Ammon's horn (tissue), 1 donor: ENCODE measurements at regions not wholly inside any gene's neighbourhood (a gene's known extent, or its start where the extent isn't known, plus 50 kb on each side); places are given as distances from the start of the nearest gene placed in this dataset.
"Not testable (repeated sequence)": the region's sequence is repeated elsewhere in the genome, so short reads cannot be mapped to it uniquely, and the experiment has no call there.

Source experiments
- DNase-seq: peaks from one replicate; pipeline ENCODE4 v3.0.0-alpha.2; 2016; ENCODE audit warnings: low spot score

- DNase-seq = peak; percentile 47
Measured at GRCh38 chr19:28737021-28737895, 475.7 kb downstream of the UQCRFS1 start.

GRCh38 chr19:28736528-28736927, 476.4 kb downstream of the UQCRFS1 start:
- no peak for DNase-seq

GRCh38 chr19:28731577-28731976, 481.4 kb downstream of the UQCRFS1 start:
- DNase-seq = no peak

GRCh38 chr19:28730791-28731512, 482.0 kb downstream of the UQCRFS1 start:
- no peak for DNase-seq

- DNase-seq = no peak
Measured at GRCh38 chr19:28727480-28728159, 485.3 kb downstream of the UQCRFS1 start.

- no peak for DNase-seq
Measured at GRCh38 chr19:28726533-28727479, 486.1 kb downstream of the UQCRFS1 start.

- no peak for DNase-seq
Measured at GRCh38 chr19:28718909-28719308, 494.0 kb downstream of the UQCRFS1 start.

- DNase-seq = no peak
Measured at GRCh38 chr19:28715157-28715556, 497.8 kb downstream of the UQCRFS1 start.

- DNase-seq = no peak
Measured at GRCh38 chr19:28711411-28711810, 501.5 kb downstream of the UQCRFS1 start.

GRCh38 chr19:28710278-28710677, 502.7 kb downstream of the UQCRFS1 start:
- DNase-seq = peak; percentile 86

- no peak for DNase-seq
Measured at GRCh38 chr19:28706693-28707092, 506.3 kb downstream of the UQCRFS1 start.

- no peak for DNase-seq
Measured at GRCh38 chr19:28705008-28705407, 507.9 kb downstream of the UQCRFS1 start.

- DNase-seq = no peak
Measured at GRCh38 chr19:28703400-28703956, 509.5 kb downstream of the UQCRFS1 start.

GRCh38 chr19:28701491-28701890, 511.5 kb downstream of the UQCRFS1 start:
- DNase-seq = no peak

- no peak for DNase-seq
Measured at GRCh38 chr19:28700176-28700575, 512.8 kb downstream of the UQCRFS1 start.

- DNase-seq = no peak
Measured at GRCh38 chr19:28697308-28697707, 515.6 kb downstream of the UQCRFS1 start.

- no peak for DNase-seq
Measured at GRCh38 chr19:28694812-28695211, 518.1 kb downstream of the UQCRFS1 start.

GRCh38 chr19:28691683-28692082, 521.3 kb downstream of the UQCRFS1 start:
- DNase-seq = no peak

- DNase-seq = not testable (repeated sequence)
Measured at GRCh38 chr19:28689464-28689863, 523.5 kb downstream of the UQCRFS1 start.

GRCh38 chr19:28687296-28687695, 525.7 kb downstream of the UQCRFS1 start:
- DNase-seq = no peak

GRCh38 chr19:28686756-28687155, 526.2 kb downstream of the UQCRFS1 start:
- DNase-seq = no peak
